Stomach (tissue), 4 donors: ENCODE measurements at regions not wholly inside any gene's neighbourhood (a gene's known extent, or its start where the extent isn't known, plus 50 kb on each side); places are given as distances from the start of the nearest gene placed in this dataset.

Experiments used
- POLR2A ChIP-seq, 4 donors: fragments of 450-650 bp; IDR thresholded peaks; one replicate each; pipeline ENCODE4 v1.6.1; 2016; ENCODE audit warnings: antibody characterized with exemption in 4 of 4, control low read depth in 2 of 4, mild to moderate bottlenecking in 1 of 4, moderate library complexity in 1 of 4
- POLR2AphosphoS5 ChIP-seq, 3 donors: sonication (generic); formaldehyde crosslinking; IDR thresholded peaks; one replicate each; pipeline ENCODE4 v1.6.1; 2016; ENCODE audit warnings: antibody characterized with exemption in 3 of 3
- TF ChIP-seq, protein P1 (sequence below), 7 experiments: fragments of 450-650 bp in 4 of 7; fragments of 200-600 bp in 3 of 7; sonication (generic) in 3 of 7; IDR thresholded peaks; one replicate each; pipeline ENCODE4 v1.5.1; 2016 to 2019; ENCODE audit warnings: antibody characterized with exemption in 7 of 7, control low read depth in 2 of 7, mild to moderate bottlenecking in 1 of 7

DNA sequence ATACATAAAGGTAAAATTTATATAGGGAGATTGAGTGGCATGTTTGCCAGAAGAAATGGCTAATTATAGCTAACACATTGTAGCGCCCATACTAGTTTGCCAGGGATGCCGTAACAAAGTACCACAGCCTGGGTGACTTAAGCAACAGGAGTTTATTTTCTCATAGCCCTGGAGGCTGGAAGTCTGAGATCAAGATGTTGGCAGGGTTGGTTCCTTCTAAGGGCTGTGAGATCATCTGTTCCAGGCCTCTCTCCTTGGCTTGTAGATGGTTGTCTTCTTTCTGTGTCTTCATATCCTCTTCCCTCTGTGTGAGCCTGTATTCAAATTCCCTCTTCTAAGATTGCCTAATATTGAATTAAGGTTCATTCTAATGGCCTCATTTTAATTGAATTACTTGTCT lies 417.5 kb upstream of the OPRM1 start:
- TF ChIP-seq, protein P1, sequence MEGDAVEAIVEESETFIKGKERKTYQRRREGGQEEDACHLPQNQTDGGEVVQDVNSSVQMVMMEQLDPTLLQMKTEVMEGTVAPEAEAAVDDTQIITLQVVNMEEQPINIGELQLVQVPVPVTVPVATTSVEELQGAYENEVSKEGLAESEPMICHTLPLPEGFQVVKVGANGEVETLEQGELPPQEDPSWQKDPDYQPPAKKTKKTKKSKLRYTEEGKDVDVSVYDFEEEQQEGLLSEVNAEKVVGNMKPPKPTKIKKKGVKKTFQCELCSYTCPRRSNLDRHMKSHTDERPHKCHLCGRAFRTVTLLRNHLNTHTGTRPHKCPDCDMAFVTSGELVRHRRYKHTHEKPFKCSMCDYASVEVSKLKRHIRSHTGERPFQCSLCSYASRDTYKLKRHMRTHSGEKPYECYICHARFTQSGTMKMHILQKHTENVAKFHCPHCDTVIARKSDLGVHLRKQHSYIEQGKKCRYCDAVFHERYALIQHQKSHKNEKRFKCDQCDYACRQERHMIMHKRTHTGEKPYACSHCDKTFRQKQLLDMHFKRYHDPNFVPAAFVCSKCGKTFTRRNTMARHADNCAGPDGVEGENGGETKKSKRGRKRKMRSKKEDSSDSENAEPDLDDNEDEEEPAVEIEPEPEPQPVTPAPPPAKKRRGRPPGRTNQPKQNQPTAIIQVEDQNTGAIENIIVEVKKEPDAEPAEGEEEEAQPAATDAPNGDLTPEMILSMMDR (IDR thresholded peaks at IDR 0.05) = no peak
- no peak for TF ChIP-seq POLR2A (IDR thresholded peaks at IDR 0.05)
- TF ChIP-seq POLR2AphosphoS5 (IDR thresholded peaks at IDR 0.05) = no peak
